Small intestine (tissue), 7 donors: ENCODE measurements at regions not wholly inside any gene's neighbourhood (a gene's known extent, or its start where the extent isn't known, plus 50 kb on each side); places are given as distances from the start of the nearest gene placed in this dataset.
"Not testable (repeated sequence)": the region's sequence is repeated elsewhere in the genome, so short reads cannot be mapped to it uniquely, and the experiment has no call there.

ENCODE experiments used
- DNase-seq, 2 donors: peaks; one replicate each; pipeline versions ENCODE4 v3.0.0 to v3.0.0-alpha.2; 2013
- FAIRE-seq: peaks from 2 replicates; lab custom pipeline; 2012; peaks lifted over from hg19 to GRCh38; lab: Jason Lieb, UNC
- H3K27ac ChIP-seq, 3 donors: one replicate each; pipeline ENCODE4 v1.5.1; 2013; ENCODE audit warnings: low read length in 2 of 3, mild to moderate bottlenecking in 2 of 3, control low read depth in 1 of 3, inconsistent platforms in 1 of 3, low read depth in 1 of 3, moderate library complexity in 1 of 3
- H3K27me3 ChIP-seq, 3 donors: one replicate each; pipeline ENCODE4 v1.6.1; 2013; ENCODE audit warnings: low read length in 3 of 3, inconsistent platforms in 1 of 3; ENCODE audit not compliant: control insufficient read depth in 3 of 3, insufficient read depth in 3 of 3
- H3K36me3 ChIP-seq, 3 donors: one replicate each; pipeline ENCODE4 v1.6.1; 2013; ENCODE audit warnings: low read length in 3 of 3, inconsistent platforms in 1 of 3, low read depth in 1 of 3, mild to moderate bottlenecking in 1 of 3, moderate library complexity in 1 of 3; ENCODE audit not compliant: control insufficient read depth in 3 of 3, insufficient read depth in 2 of 3
- H3K4me1 ChIP-seq, 3 donors: one replicate each; pipeline ENCODE4 v1.6.1; 2013; ENCODE audit warnings: low read length in 2 of 3, inconsistent platforms in 1 of 3, low read depth in 1 of 3, mild to moderate bottlenecking in 1 of 3, moderate library complexity in 1 of 3; ENCODE audit not compliant: control insufficient read depth in 3 of 3, insufficient read depth in 2 of 3
- H3K4me3 ChIP-seq, 3 donors: one replicate each; pipeline ENCODE4 v1.5.1; 2013; ENCODE audit warnings: low read length in 3 of 3, control low read depth in 1 of 3, inconsistent platforms in 1 of 3, low read depth in 1 of 3, mild to moderate bottlenecking in 1 of 3, moderate library complexity in 1 of 3
- H3K9me3 ChIP-seq, 2 donors: one replicate each; pipeline ENCODE4 v1.6.1; 2013; ENCODE audit warnings: low read depth in 1 of 2, low read length in 1 of 2; ENCODE audit not compliant: control insufficient read depth in 2 of 2, insufficient read depth in 1 of 2
- WGBS, 3 donors: extraction: QIAGEN DNeasy Blood & Tissue Kit; methylation state at CpG; one replicate each; pipeline ENCODE4 v1.1.7; 2013; 5-methylcytosine and 5-hydroxymethylcytosine counted together
- donor health status: healthy with polysubstance abuse.
- donor health status: control.
- donor health status: control.
- donor health status: Bipolar disorder and iron deficiency.
- donor health status: healthy.

GRCh38 chr19:13691569-13692435 lies 72.5 kb upstream of the MRI1 start:
- no peak overlapping the region for H3K4me3 ChIP-seq
- peaks cover 0 to 1% (median 0%) of the 10 kb centered on the region in 3 donors for H3K27me3 ChIP-seq
- no peaks in the 10 kb centered on the region for H3K9me3 ChIP-seq
- DNase-seq: no peak
- H3K4me1 ChIP-seq: no peaks in the 10 kb centered on the region
- H3K27ac ChIP-seq: no peak overlapping the region
- 64 to 73% (median 68%) methylated on average over 8 of the region's 8 CpGs for WGBS, 3 donors
- no peak for FAIRE-seq
- no peaks in the 10 kb centered on the region for H3K36me3 ChIP-seq

DNA sequence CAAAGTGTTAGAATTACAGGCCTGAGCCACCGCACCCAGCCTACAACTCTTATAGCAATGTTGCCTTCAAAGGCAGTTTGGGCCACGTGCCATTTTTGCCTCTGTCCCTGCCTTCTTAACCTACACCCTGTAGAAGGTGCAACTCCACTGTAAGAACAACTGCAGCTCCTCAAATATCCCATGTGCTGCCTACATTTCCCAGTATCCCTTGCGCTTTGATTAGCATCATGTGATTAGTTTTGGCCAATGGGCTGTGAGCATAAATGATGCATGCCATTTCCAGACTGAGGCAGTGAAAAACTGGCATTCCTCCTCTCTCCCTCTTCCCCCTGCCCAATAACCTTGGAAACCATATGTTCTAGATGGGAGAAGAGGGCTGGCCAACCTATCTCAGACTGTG lies 75.2 kb upstream of the MRI1 start:
- Histone ChIP-seq H3K9me3 (no peaks in the 10 kb centered on the region), H3K36me3 (no peaks in the 10 kb centered on the region), H3K4me3 (no peak overlapping the region), H3K4me1 (no peaks in the 10 kb centered on the region), H3K27ac (no peak overlapping the region), H3K27me3 (peaks cover 0 to 1% (median 0%) of the 10 kb centered on the region in 3 donors)
- WGBS, 3 donors: 76 to 84% (median 77%) methylated on average over 3 of the region's 3 CpGs
- DNase-seq: peak; percentile 12 to 31
- no peak for FAIRE-seq

GRCh38 chr19:13684021-13684420 lies 80.3 kb upstream of the MRI1 start:
- DNase-seq: no peak
- WGBS, 3 donors: 67 to 96% (median 83%) methylated on average over 1 of the region's 1 CpG
- no peak for FAIRE-seq
- no peak overlapping the region for H3K27ac ChIP-seq
- no peaks in the 10 kb centered on the region for H3K36me3 ChIP-seq
- no peak overlapping the region for H3K4me3 ChIP-seq
- no peaks in the 10 kb centered on the region for H3K4me1 ChIP-seq
- H3K27me3 ChIP-seq: no peaks in the 10 kb centered on the region
- H3K9me3 ChIP-seq: peaks cover 0 to 11% of the 10 kb centered on the region in 2 donors

DNA sequence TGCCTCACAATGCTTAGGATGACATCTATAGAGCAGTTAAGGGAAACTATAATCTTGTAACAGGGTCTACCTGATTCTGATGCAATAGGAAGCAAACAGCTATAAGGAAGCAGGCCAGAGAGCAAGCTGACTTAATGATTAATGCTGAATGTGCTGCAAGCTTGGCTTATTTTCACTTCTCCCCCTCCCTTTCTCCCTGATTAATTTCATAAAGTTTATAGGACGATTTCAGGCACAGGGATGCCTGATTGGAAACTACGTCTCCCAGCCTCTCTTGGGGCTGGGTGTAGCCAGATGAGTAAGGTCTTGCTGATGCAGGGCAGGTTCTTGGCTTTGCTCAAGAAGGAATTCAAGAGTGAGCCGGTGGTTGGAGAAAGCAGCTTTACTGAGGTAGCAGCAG lies 82.8 kb upstream of the MRI1 start:
- peaks cover 0 to 11% of the 10 kb centered on the region in 2 donors for H3K9me3 ChIP-seq
- FAIRE-seq (no peak), DNase-seq (no peak)
- H3K4me3 ChIP-seq: no peak overlapping the region
- WGBS, 3 donors: 40 to 69% (median 56%) methylated on average over 3 of the region's 3 CpGs
- H3K27ac ChIP-seq: no peak overlapping the region
- H3K4me1 ChIP-seq: no peaks in the 10 kb centered on the region
- no peaks in the 10 kb centered on the region for H3K27me3 ChIP-seq
- no peaks in the 10 kb centered on the region for H3K36me3 ChIP-seq

DNA sequence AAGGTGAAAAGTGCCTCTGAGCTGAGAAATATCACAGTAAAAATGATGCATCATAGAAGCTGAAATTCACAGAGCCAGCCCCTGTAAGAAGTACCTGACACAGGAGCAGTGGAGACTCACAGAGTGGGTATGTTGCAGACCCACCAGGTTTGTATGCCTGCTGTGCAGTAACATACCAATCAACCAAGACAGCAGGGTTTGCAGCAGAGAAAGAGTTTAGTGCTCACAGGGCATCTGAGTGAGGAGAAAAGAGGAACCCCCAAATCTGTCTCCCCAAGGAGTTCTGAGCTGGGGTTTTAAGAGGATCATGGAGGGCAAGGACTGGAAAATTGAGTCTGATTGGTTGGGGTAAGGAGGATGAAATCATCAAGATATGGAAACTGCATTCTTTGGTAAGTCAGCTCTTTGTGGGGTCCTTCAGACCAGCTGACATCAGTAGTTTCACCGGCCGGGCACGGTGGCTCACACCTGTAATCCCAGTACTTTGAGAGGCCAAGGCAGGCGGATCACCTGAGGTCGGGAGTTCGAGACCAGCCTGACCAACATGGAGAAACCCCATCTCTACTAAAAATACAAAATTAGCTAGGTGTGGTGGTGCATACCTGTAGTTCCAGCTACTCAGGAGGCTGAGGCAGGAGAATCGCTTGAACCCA lies 83.5 kb upstream of the MRI1 start:
- H3K9me3 ChIP-seq: peaks cover 0 to 11% of the 10 kb centered on the region in 2 donors
- not testable (repeated sequence) for DNase-seq, H3K4me3 ChIP-seq, H3K36me3 ChIP-seq, H3K27me3 ChIP-seq, H3K27ac ChIP-seq, FAIRE-seq, H3K4me1 ChIP-seq
- 95 to 98% (median 96%) methylated on average over 6 to 7 of the region's 7 CpGs for WGBS, 3 donors

DNA sequence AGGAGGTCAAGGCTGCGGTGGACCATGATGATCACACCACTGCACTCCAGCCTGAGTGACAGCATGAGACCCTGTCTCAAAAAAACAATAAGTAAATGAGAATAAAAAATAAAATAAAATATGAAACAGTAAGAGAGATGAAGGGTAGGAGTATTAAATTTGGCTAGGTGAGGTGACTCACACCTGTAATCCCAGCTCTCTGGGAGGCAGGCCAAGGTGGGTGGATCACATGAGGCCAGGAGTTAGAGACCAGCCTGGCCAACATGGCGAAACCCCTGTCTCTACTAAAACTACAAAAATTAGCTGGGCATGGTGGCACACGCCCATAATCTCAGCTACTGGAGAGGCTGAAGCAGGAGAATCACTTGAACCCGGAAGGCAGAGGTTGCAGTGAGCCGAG lies 87.4 kb upstream of the MRI1 start:
- not testable (repeated sequence) for H3K4me1 ChIP-seq, H3K27me3 ChIP-seq, H3K36me3 ChIP-seq, DNase-seq, H3K4me3 ChIP-seq, H3K27ac ChIP-seq, FAIRE-seq
- peaks cover 2 to 18% of the 10 kb centered on the region in 2 donors for H3K9me3 ChIP-seq
- WGBS, 3 donors: 86 to 93% (median 86%) methylated on average over 5 of the region's 5 CpGs

- DNase-seq: peak in 1 of 2 donors; percentile 20
Measured at GRCh38 chr19:13672480-13673175, 91.7 kb upstream of the MRI1 start.

DNA sequence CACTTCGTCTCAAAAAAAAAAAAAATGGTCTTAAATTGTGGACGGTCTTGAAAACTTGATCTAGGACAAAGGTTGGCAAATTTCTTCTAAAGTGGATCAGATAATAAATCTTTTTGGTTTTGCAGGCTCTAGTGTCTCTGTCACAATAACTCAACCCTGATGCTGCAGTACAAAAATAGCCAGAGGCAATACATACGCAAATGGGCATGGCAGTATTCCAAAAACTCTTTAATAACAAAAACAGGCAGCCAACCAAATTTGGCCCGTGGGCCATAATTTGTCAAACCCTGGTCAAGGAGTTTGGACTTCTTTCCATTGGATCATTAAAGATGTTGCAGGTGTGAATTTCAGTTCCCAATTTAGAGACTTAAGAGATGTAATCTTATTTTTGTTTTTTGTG lies 93.5 kb upstream of the MRI1 start:
- 66 to 79% (median 74%) methylated on average over 4 of the region's 4 CpGs for WGBS, 3 donors
- peaks cover 2 to 7% of the 10 kb centered on the region in 2 donors for H3K9me3 ChIP-seq
- H3K4me1 ChIP-seq: no peaks in the 10 kb centered on the region
- H3K27me3 ChIP-seq: no peaks in the 10 kb centered on the region
- H3K27ac ChIP-seq: no peak overlapping the region
- no peak overlapping the region for H3K4me3 ChIP-seq
- FAIRE-seq (no peak), DNase-seq (no peak)
- H3K36me3 ChIP-seq: no peaks in the 10 kb centered on the region

More at GRCh38 chr19:13672480-13673175, 91.7 kb upstream of the MRI1 start:
- not testable (repeated sequence) for FAIRE-seq, H3K36me3 ChIP-seq, H3K9me3 ChIP-seq, H3K27me3 ChIP-seq, H3K4me3 ChIP-seq, H3K27ac ChIP-seq, H3K4me1 ChIP-seq
- WGBS, 3 donors: 86 to 93% (median 91%) methylated on average over 7 of the region's 7 CpGs
